DOHH2 (cell line): ENCODE measurements at regions not wholly inside any gene's neighbourhood (a gene's known extent, or its start where the extent isn't known, plus 50 kb on each side); places are given as distances from the start of the nearest gene placed in this dataset.

ENCODE experiments used
- EZH2phosphoT487 ChIP-seq: fragments of 200-600 bp; sonication (generic); IDR thresholded peaks from 2 replicates; pipeline ENCODE4 v1.6.1; 2017; ENCODE audit warnings: borderline replicate concordance, mild to moderate bottlenecking, antibody characterized with exemption, low read length, moderate library complexity, mixed read lengths
- TF ChIP-seq, protein P1 (sequence below): fragments of 200-600 bp; sonication (generic); IDR thresholded peaks from one replicate; pipeline ENCODE4 v1.5.1; 2014; ENCODE audit warnings: antibody characterized with exemption, mild to moderate bottlenecking, low read depth, low read length; ENCODE audit not compliant: poor library complexity, severe bottlenecking

DNA sequence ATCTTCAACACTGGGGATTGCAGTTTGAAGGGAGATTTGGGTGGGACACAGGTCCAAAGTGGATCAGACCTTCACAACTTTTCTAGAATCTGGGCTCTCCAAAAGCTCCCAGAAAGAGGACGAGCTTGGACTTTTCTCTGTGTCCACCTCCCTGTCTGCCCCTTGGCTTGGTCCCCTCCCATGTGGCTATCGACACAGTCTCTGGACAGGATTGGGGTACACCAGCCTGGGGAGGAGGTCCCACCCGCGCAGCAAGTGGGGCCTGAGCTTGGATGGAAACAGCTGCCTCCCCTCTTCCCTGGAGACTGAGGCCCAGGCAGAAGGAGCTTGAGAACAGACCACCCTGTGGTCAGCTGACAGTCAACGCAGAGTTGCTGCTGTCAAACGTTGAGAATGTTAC lies 84.6 kb upstream of the FCN1 start:
- TF ChIP-seq, protein P1, sequence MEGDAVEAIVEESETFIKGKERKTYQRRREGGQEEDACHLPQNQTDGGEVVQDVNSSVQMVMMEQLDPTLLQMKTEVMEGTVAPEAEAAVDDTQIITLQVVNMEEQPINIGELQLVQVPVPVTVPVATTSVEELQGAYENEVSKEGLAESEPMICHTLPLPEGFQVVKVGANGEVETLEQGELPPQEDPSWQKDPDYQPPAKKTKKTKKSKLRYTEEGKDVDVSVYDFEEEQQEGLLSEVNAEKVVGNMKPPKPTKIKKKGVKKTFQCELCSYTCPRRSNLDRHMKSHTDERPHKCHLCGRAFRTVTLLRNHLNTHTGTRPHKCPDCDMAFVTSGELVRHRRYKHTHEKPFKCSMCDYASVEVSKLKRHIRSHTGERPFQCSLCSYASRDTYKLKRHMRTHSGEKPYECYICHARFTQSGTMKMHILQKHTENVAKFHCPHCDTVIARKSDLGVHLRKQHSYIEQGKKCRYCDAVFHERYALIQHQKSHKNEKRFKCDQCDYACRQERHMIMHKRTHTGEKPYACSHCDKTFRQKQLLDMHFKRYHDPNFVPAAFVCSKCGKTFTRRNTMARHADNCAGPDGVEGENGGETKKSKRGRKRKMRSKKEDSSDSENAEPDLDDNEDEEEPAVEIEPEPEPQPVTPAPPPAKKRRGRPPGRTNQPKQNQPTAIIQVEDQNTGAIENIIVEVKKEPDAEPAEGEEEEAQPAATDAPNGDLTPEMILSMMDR: no peak
- no peak for TF ChIP-seq EZH2phosphoT487
